ENCODE measurements at regions not wholly inside any gene's neighbourhood (a gene's known extent, or its start where the extent isn't known, plus 50 kb on each side); places are given as distances from the start of the nearest gene placed in this dataset.
A peak's percentile ranks its signal among the peaks of the same experiment; 100 is the strongest.

- no peak for TF ChIP-seq CTCF (IDR thresholded peaks at IDR 0.05)
- Histone ChIP-seq H3K36me3 (no peaks in the 10 kb centered on the region), H3K4me3 (no peak overlapping the region), H3K9me3 (no peaks in the 10 kb centered on the region), H3K27me3 (no peaks in the 10 kb centered on the region), H3K27ac (no peak overlapping the region), H3K4me1 (no peaks in the 10 kb centered on the region)
- DNase-seq = no peak
- intact Hi-C loops (cut with DNase I) = no loop called here
- ATAC-seq = no peak
Measured at GRCh38 chr21:27134516-27134915, 167.6 kb upstream of the ADAMTS5 start.

GRCh38 chr21:27132266-27132665 is 165.4 kb upstream of the ADAMTS5 start:
- peak in 2 of 4 donors; percentile 75 to 78 for DNase-seq
- no peak overlapping the region for H3K4me3 ChIP-seq
- no peak overlapping the region for H3K27ac ChIP-seq
- no peak for TF ChIP-seq CTCF (IDR thresholded peaks at IDR 0.05)
- H3K4me1 ChIP-seq = no peaks in the 10 kb centered on the region
- H3K36me3 ChIP-seq = no peaks in the 10 kb centered on the region
- no peaks in the 10 kb centered on the region for H3K27me3 ChIP-seq
- H3K9me3 ChIP-seq = no peaks in the 10 kb centered on the region
- intact Hi-C loops (cut with DNase I) = no loop called here
- no peak for ATAC-seq

- intact Hi-C loops (cut with DNase I) = no loop called here
- no peak for DNase-seq
- no peak overlapping the region for H3K27ac ChIP-seq
- no peak overlapping the region for H3K4me3 ChIP-seq
- H3K36me3 ChIP-seq = no peaks in the 10 kb centered on the region
- ATAC-seq = no peak
- no peaks in the 10 kb centered on the region for H3K27me3 ChIP-seq
- no peaks in the 10 kb centered on the region for H3K9me3 ChIP-seq
- no peaks in the 10 kb centered on the region for H3K4me1 ChIP-seq
- no peak for TF ChIP-seq CTCF (IDR thresholded peaks at IDR 0.05)
Measured at GRCh38 chr21:27130154-27130553, 163.3 kb upstream of the ADAMTS5 start.

GRCh38 chr21:27129694-27130093 is 162.8 kb upstream of the ADAMTS5 start:
- H3K4me1 ChIP-seq = no peaks in the 10 kb centered on the region
- DNase-seq = no peak
- TF ChIP-seq CTCF (IDR thresholded peaks at IDR 0.05) = no peak
- intact Hi-C loops (cut with DNase I) = no loop called here
- H3K27ac ChIP-seq = no peak overlapping the region
- ATAC-seq = no peak
- H3K27me3 ChIP-seq = no peaks in the 10 kb centered on the region
- no peak overlapping the region for H3K4me3 ChIP-seq
- H3K9me3 ChIP-seq = no peaks in the 10 kb centered on the region
- H3K36me3 ChIP-seq = no peaks in the 10 kb centered on the region

GRCh38 chr21:27129215-27129614 is 162.3 kb upstream of the ADAMTS5 start:
- no peaks in the 10 kb centered on the region for H3K27me3 ChIP-seq
- no peak for ATAC-seq
- intact Hi-C loops (cut with DNase I) = no loop called here
- H3K4me3 ChIP-seq = no peak overlapping the region
- no peaks in the 10 kb centered on the region for H3K36me3 ChIP-seq
- DNase-seq = no peak
- no peak for TF ChIP-seq CTCF (IDR thresholded peaks at IDR 0.05)
- H3K27ac ChIP-seq = no peak overlapping the region
- no peaks in the 10 kb centered on the region for H3K9me3 ChIP-seq
- no peaks in the 10 kb centered on the region for H3K4me1 ChIP-seq

Data from left lung (tissue), 4 donors.